HG02763 (cell line): ENCODE measurements at regions not wholly inside any gene's neighbourhood (a gene's known extent, or its start where the extent isn't known, plus 50 kb on each side); places are given as distances from the start of the nearest gene placed in this dataset.
"Not testable (repeated sequence)": the region's sequence is repeated elsewhere in the genome, so short reads cannot be mapped to it uniquely, and the experiment has no call there.

Experiments
- ATAC-seq: cut with Tn5 transposase; IDR thresholded peaks from one replicate; pipeline ENCODE4 v1.9.1; 2021; ENCODE audit warnings: mild to moderate bottlenecking, moderate library complexity; ENCODE audit not compliant: unreplicated experiment

- no peak for ATAC-seq
Observed at GRCh38 chr3:177687291-177687690, 490.0 kb upstream of the TBL1XR1 start.

DNA sequence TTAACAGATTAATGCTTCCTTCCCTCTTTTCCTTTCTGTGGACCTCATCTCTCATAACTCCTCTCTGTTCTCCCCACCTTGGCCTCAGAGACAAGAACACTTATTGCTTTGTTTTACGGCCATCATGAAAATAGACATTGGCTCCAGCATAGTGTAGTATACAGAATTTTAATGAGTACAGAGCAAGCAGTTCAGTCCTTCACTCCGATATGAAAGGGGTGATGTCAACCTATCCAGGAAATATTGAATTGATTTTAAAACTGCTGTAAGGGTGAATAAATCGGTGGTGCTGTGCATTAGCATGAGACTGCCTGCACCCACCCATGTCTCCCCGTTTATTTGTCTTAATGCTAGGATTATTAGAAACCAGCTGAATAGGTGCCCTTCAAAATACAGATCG is 490.9 kb upstream of the TBL1XR1 start:
- no peak for ATAC-seq

GRCh38 chr3:177689077-177689476 is 491.8 kb upstream of the TBL1XR1 start:
- ATAC-seq, result no peak

DNA sequence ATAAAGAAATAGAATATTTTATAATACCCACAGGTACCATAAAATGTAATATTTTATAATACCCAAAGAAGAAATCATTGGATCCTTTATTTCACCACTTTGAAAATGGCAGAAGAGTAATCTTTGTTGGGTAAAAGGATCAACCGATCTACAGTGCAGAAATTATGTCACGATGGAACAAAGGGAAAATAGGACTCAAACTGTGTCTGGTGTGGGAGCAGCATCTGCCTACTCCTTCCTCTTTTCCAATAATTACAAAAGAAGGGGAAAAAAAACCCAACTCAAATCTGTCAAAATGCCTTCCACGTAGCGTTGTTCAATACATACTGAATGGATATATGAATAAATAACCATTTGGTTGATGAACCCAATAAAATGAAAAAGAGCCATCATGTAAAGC is 492.6 kb upstream of the TBL1XR1 start:
- no peak for ATAC-seq

GRCh38 chr3:177690306-177690705 is 493.0 kb upstream of the TBL1XR1 start:
- ATAC-seq, result no peak

DNA sequence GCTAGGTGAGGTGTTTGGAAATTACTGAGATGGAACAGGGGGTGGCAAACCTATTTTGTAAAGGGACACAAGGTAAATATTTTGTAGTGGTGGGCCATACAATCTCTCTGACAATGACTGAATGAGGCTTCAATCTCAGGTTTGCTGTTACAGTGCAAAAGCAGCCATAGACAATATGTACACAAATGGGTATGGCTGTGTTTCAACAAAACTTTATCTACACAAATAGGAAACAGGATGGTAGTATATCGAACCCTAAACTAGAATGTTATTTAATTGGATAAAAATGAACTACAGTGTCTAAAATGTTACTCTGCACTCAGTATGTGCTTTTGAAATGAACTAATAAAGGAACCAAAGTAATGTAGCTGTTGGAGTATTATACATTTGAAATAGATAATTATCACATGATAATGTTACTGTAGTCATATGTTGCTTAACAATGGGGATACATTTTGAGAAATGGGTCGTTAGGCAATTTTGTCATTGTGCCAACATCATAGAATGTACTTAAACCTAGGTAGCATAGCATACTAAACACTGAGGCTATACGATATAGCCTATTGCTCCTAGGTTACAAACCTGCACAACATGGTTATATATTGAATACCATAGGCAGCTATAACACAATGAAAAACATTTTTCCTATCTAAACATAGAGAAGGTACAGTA is 495.2 kb upstream of the TBL1XR1 start:
- no peak for ATAC-seq

- no peak for ATAC-seq
Observed at GRCh38 chr3:177693616-177694264, 496.5 kb upstream of the TBL1XR1 start.

DNA sequence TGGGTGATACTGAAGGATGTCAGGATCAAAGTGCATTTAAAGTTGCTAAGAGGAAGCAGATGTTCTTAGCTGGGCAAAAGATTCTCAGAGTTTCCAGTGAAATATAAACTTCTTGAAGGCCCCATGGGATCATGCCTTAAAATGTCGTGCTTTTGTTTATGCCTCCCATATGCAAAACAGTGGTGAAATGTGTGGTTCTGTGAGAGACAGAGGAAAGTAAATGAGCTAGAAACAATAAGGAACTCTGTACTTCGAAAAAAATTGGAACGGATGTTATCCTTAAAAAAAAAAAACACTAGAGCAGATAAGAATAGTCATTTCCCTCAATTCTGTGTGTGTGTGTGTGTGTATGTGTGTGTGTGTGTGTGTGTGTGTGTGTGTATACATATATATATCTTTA is 497.0 kb upstream of the TBL1XR1 start:
- ATAC-seq, result no peak

DNA sequence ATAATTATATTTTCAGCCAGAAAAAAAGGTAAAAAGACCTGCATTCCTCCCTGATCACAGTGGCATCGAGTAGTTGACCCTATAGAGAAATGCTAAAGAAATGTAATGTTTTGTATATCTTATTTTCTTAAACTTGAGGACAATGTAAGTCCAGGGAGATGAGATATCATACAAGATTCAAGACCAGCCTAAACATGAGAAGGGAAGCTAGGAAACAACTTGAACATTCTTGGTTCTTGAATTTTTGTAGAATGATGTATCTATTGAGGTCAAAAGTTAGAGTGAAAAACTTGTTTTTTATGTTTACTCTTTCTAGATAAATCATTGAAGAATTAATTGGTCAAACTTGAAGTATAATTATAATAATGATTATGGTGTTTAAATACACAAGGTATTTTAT is 497.7 kb upstream of the TBL1XR1 start:
- no peak for ATAC-seq

DNA sequence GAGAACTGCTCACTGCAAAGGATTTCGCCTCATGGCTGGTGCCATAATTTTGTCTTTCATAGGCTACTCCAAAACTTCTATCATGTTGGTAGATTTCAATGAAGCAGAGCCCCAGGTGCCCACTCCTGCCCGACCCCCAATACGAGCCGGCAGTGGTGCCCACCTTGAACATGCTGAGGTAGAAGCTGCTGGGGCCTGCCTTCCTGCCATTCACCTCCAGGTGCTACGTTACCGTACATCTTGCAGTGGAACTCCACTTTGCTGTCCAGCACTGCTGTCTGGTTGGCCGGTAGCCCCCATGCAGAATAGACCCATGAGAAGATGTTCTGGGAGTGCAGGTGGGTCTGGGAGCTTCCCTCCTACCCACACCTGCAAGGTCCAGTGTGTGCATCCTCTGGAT is 502.8 kb upstream of the TBL1XR1 start:
- no peak for ATAC-seq

GRCh38 chr3:177703788-177704187 is 506.5 kb upstream of the TBL1XR1 start:
- ATAC-seq, result no peak

- ATAC-seq, result no peak
Observed at GRCh38 chr3:177705976-177706823, 508.9 kb upstream of the TBL1XR1 start.

GRCh38 chr3:177709470-177709869 is 512.2 kb upstream of the TBL1XR1 start:
- ATAC-seq, result not testable (repeated sequence)

DNA sequence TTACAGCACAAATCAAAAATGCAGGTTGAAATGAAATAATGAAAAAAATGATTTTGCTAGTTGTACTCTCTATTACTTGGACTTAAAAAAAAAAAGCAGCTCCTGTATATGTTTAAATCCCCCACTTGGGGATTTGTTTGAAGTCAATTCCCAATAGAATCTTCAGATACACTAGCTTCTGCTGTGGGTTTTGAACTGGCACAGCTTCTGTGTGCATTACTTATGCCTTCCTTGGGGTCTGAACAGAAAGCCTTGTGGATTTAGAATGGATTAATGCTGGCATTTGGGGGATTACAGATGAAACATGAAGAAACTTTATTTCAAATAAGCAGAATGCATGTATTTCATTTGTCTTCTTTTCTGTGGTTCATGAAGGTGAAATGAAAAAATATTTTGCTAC is 513.2 kb upstream of the TBL1XR1 start:
- ATAC-seq, result no peak

GRCh38 chr3:177711637-177712036 is 514.4 kb upstream of the TBL1XR1 start:
- ATAC-seq, result no peak

DNA sequence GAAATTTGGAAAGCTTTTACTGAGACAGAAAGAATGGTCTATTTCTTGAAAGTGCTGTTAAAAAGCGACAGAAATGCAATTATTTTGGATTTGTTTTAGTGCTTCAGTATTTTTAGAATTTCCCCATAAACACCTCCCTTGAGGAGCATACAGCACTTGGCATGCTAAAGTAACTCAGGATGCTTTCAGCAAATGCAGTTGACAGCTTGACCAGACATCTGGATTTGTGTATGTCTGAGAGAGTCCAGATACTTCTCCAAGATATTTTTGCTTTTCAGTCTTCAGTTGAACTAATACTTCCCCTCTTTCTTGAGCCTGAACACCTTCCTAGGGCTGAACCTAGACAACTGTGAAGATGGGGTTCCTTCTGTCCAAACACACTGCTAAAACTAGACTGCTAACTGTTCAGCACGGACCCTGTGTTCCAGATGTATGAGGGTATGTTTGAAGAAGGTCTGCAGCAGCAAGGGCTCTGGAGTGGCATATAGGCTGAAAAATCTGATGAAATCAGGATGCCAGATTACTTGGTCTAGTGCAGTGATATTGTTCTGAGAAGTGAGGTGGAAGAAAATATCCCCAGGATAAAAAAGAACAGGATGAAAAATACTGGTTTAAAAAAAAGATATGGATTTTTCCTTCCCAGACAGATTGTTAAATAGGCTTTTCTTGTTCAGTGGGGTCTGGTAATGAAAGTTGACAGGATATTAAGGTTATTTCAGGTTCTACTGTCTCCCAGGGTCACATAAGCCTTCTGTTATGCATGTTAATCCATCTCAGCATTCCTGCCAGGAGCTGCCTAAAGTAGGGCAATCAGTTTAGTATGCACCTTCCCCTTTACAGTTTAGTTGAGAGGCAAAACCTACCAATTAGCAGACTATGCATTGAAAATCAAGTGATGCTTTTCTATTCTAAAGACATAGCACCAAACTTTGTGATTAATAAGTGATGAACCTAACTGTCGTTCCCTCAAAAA is 516.9 kb upstream of the TBL1XR1 start:
- ATAC-seq, result no peak

- ATAC-seq, result no peak
Observed at GRCh38 chr3:177714945-177715344, 517.7 kb upstream of the TBL1XR1 start.

GRCh38 chr3:177715980-177716379 is 518.7 kb upstream of the TBL1XR1 start:
- ATAC-seq, result no peak

DNA sequence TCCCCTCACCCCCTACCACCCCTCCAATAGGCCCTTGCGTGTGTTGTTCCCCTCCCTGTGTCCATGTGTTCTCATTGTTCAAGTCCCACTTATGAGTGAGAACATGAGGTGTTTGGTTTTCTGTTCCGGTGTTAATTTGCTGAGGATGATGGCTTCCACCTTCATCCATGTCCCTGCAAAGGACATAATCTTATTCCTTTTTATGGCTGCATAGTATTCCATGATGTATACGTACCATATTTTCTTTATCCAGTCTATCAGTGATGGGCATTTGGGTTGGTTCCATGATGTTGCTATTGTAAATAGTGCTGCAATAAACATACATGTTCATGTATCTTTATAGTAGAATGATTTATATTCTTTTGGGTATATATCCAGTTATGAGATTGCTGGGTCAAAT is 523.6 kb upstream of the TBL1XR1 start:
- ATAC-seq, result not testable (repeated sequence)

DNA sequence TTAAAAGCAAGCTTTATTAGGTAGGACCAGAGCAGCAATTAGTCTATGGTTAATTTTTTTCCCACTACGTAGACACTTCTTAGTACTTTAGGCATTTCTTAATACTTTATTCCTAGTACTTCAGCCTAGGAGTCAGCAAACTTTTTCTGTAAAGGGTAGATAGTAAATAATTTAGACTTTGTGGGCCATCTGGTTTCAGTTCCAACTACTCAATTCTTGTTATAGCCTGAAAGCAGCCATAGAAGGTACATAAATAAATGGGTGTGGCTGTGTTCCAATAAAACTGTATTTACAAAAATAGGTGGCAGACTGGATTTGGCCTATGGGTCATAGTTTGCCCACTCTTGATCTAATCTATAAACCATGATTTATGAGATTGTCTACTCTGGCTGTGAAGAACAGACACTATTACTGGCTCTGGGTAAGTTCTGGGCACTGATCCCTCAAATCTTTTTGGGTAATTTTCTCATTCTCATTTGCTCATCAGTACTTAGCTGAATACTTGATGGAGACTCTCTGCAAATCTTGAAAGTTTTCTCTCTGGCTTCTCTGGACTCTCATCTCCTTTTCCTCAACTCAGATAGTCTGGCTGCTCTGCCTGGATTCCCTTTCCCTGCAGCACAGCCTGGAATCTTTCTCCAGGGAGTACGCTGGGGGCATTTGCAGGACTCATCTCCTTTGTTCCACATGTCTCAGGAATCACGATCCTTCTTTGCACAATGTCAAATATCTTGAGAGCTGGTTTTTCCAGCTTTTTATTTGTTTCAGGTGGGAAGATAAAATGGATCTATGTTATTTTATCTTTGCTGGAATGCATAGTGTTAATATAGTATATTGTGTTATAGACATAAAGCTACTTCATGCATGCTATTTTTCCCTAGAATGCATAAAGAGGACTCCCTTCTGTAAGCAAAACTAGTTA is 524.8 kb upstream of the TBL1XR1 start:
- no peak for ATAC-seq
